Neural cell (in vitro differentiated cells): ENCODE measurements at regions not wholly inside any gene's neighbourhood (a gene's known extent, or its start where the extent isn't known, plus 50 kb on each side); places are given as distances from the start of the nearest gene placed in this dataset.

ENCODE experiments used
- H2AFZ ChIP-seq: fragments of 200-600, 300-800 bp; sonication (generic), shearing (Covaris generic); 2 replicates; pipeline ENCODE4 v1.6.0; 2014; ENCODE audit warnings: low read depth, mild to moderate bottlenecking, antibody characterized with exemption, low read length, moderate library complexity
- H3F3A ChIP-seq: fragments of 200-600 bp; shearing (Covaris generic); 2 replicates; pipeline ENCODE4 v1.6.1; 2016; ENCODE audit warnings: mild to moderate bottlenecking, moderate library complexity, mixed read lengths, antibody characterized with exemption, low read length; ENCODE audit not compliant: insufficient read depth, poor library complexity, severe bottlenecking
- H3K27ac ChIP-seq: fragments of 200-600, 300-800 bp; sonication (generic), shearing (Covaris generic); 2 replicates; pipeline ENCODE4 v1.5.1; 2014; ENCODE audit warnings: mild to moderate bottlenecking, low read length, moderate library complexity
- H3K27me3 ChIP-seq: fragments of 300-800, 200-600 bp; sonication (generic), shearing (Covaris generic); 2 replicates; pipeline ENCODE4 v1.6.0; 2014; ENCODE audit warnings: mild to moderate bottlenecking, low read depth, low read length, moderate library complexity; ENCODE audit not compliant: insufficient read depth
- H3K36me3 ChIP-seq: fragments of 300-800, 200-600 bp; sonication (generic), shearing (Covaris generic); 2 replicates; pipeline ENCODE4 v1.5.1; 2014; ENCODE audit warnings: mild to moderate bottlenecking, antibody characterized with exemption, low read length, moderate library complexity; ENCODE audit not compliant: insufficient read depth
- H3K4me2 ChIP-seq: fragments of 300-800, 200-600 bp; sonication (generic), shearing (Covaris generic); 2 replicates; pipeline ENCODE4 v1.6.0; 2014; ENCODE audit warnings: mild to moderate bottlenecking, low read length
- H3K4me3 ChIP-seq: fragments of 300-800, 200-600 bp; sonication (generic), shearing (Covaris generic); 2 replicates; pipeline ENCODE4 v1.5.1; 2014; ENCODE audit warnings: mild to moderate bottlenecking, low read length, moderate library complexity
- H3K79me2 ChIP-seq: fragments of 200-600 bp; shearing (Covaris generic); replicated peaks from 2 replicates; pipeline ENCODE4 v1.6.0; 2014; ENCODE audit warnings: mild to moderate bottlenecking, low read length, moderate library complexity; ENCODE audit not compliant: insufficient read depth
- H3K9ac ChIP-seq: fragments of 300-800, 200-600 bp; sonication (generic), shearing (Covaris generic); 2 replicates; pipeline ENCODE4 v1.6.1; 2016; ENCODE audit warnings: mild to moderate bottlenecking, low read length, mixed read lengths
- H3K9me2 ChIP-seq: fragments of 200-600 bp; shearing (Covaris generic); 2 replicates; pipeline ENCODE4 v1.6.1; 2016; ENCODE audit warnings: mild to moderate bottlenecking, low read length, mixed read lengths; ENCODE audit not compliant: insufficient read depth
- H3K9me3 ChIP-seq: fragments of 200-600, 300-800 bp; sonication (generic), shearing (Covaris generic); 2 replicates; pipeline ENCODE4 v1.6.1; 2016; ENCODE audit warnings: mild to moderate bottlenecking, mixed run types, low read length, moderate library complexity, mixed read lengths
- H4K20me1 ChIP-seq: fragments of 200-600 bp; shearing (Covaris generic); 2 replicates; pipeline ENCODE4 v1.6.1; 2016; ENCODE audit warnings: mild to moderate bottlenecking, mixed run types; ENCODE audit not compliant: insufficient read depth
- CTCF ChIP-seq: fragments of 450-650 bp; IDR thresholded peaks from 2 replicates; pipeline ENCODE4 v1.5.1; 2014; ENCODE audit warnings: antibody characterized with exemption, mild to moderate bottlenecking, moderate library complexity; ENCODE audit not compliant: poor library complexity, severe bottlenecking
- EP300 ChIP-seq: fragments of 450-650 bp; conservative IDR thresholded peaks from 2 replicates; pipeline ENCODE4 v1.6.1; 2014; ENCODE audit warnings: antibody characterized with exemption, mild to moderate bottlenecking, moderate library complexity; ENCODE audit not compliant: poor library complexity, severe bottlenecking
- EZH2 ChIP-seq: fragments of 200-600, 300-800 bp; shearing (Covaris generic), sonication (generic); IDR thresholded peaks from 2 replicates; pipeline ENCODE4 v1.6.1; 2014; ENCODE audit warnings: antibody characterized with exemption, low read length, borderline replicate concordance, mild to moderate bottlenecking; ENCODE audit not compliant: insufficient read depth, poor library complexity, severe bottlenecking
- MXI1 ChIP-seq: fragments of 450-650 bp; conservative IDR thresholded peaks from 2 replicates; pipeline ENCODE4 v1.6.1; 2014; ENCODE audit warnings: antibody characterized with exemption, mild to moderate bottlenecking; ENCODE audit not compliant: poor library complexity, severe bottlenecking
- POLR2AphosphoS5 ChIP-seq: IDR thresholded peaks from 2 replicates; pipeline ENCODE4 v1.6.1; 2012
- RAD21 ChIP-seq: fragments of 450-650 bp; conservative IDR thresholded peaks from 2 replicates; pipeline ENCODE4 v1.6.1; 2014; ENCODE audit warnings: antibody characterized with exemption, mild to moderate bottlenecking, moderate library complexity
- REST ChIP-seq: IDR thresholded peaks from 2 replicates; pipeline ENCODE4 v1.6.1; 2012; ENCODE audit warnings: borderline replicate concordance
- SMC3 ChIP-seq: fragments of 450-650 bp; conservative IDR thresholded peaks from 2 replicates; pipeline ENCODE4 v1.6.1; 2014; ENCODE audit warnings: antibody characterized with exemption, mild to moderate bottlenecking, moderate library complexity; ENCODE audit not compliant: poor library complexity
- TAF1 ChIP-seq: IDR thresholded peaks from 2 replicates; pipeline ENCODE4 v1.6.1; 2012; ENCODE audit warnings: low read depth

- Histone ChIP-seq H3K4me2 (no peak overlapping the region), H3K79me2 (no peaks in the 10 kb centered on the region)
These were observed 386.9 kb upstream of the FAT3 start for GRCh38 chr11:91837411-91838330.

More at GRCh38 chr11:91837411-91838330, 386.9 kb upstream of the FAT3 start:
- H3K36me3 ChIP-seq: no peaks in the 10 kb centered on the region
- H3K27ac ChIP-seq: no peak overlapping the region
- no peaks in the 10 kb centered on the region for H3K27me3 ChIP-seq
- no peaks in the 10 kb centered on the region for H3K9me2 ChIP-seq
- TF ChIP-seq CTCF (no peak), POLR2AphosphoS5 (no peak), REST (no peak), MXI1 (no peak), EP300 (no peak), SMC3 (no peak), RAD21 (no peak), TAF1 (no peak), EZH2 (no peak)
- peaks cover 4% of the 10 kb centered on the region for H3K9me3 ChIP-seq
- no peak overlapping the region for H3K9ac ChIP-seq
- no peak overlapping the region for H2AFZ ChIP-seq
- no peaks in the 10 kb centered on the region for H3F3A ChIP-seq
- H3K4me3 ChIP-seq: no peak overlapping the region
- no peaks in the 10 kb centered on the region for H4K20me1 ChIP-seq
